NOMO-1 treated with dmso at 0.1 percent for 144 hours (cell line): ENCODE measurements at regions not wholly inside any gene's neighbourhood (a gene's known extent, or its start where the extent isn't known, plus 50 kb on each side); places are given as distances from the start of the nearest gene placed in this dataset.
"Not testable (repeated sequence)": the region's sequence is repeated elsewhere in the genome, so short reads cannot be mapped to it uniquely, and the experiment has no call there.

Experiments used
- DNase-seq: peaks from one replicate; lab custom pipeline; 2025; ENCODE audit not compliant: unreplicated experiment; lab: John Stamatoyannopoulos, UW

DNA sequence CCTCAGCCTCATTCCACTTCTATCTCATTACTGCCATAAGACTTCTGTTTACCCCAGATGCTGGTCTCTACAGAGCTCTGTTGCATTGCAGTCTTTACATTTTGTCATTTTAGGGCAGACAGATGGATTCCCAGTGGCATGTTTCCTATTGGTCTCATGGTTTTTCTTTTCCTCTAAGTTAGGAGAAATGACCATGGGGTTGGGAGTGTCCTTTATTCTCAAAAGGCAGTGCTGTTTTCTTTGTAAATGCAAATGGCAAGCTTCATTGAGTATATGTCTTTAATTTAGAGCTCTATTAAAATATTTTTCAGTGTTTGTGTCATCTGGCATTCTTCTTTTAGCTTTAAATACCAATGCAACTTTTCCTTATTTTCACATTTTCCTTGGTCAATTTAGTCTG, 57.0 kb downstream of the MSTN start:
- DNase-seq = no peak

GRCh38 chr2:189999661-190000060, 62.9 kb downstream of the MSTN start:
- DNase-seq = no peak

- not testable (repeated sequence) for DNase-seq
These were observed 63.9 kb downstream of the MSTN start for GRCh38 chr2:189998665-189999064.

- no peak for DNase-seq
These were observed 65.5 kb downstream of the MSTN start for GRCh38 chr2:189997016-189997415.

DNA sequence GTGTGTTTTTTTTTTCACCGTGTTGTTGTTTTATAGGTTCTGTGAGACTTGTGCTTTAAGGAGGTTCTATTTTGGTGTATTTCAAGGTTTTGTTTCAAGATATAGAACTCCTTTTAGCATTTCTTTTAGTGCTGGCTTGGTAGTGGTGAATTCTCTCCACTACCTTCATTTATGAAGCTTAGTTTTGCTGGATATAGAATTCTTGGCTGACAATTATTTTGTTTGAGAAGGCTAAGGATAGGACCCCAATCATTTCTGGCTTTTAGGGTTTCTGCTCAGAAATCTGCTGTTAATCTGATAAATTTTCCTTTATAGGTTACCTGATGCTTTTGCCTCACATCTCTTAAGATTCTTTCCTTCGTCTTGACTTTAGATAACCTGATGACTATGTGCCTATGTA, 66.8 kb downstream of the MSTN start:
- no peak for DNase-seq

DNA sequence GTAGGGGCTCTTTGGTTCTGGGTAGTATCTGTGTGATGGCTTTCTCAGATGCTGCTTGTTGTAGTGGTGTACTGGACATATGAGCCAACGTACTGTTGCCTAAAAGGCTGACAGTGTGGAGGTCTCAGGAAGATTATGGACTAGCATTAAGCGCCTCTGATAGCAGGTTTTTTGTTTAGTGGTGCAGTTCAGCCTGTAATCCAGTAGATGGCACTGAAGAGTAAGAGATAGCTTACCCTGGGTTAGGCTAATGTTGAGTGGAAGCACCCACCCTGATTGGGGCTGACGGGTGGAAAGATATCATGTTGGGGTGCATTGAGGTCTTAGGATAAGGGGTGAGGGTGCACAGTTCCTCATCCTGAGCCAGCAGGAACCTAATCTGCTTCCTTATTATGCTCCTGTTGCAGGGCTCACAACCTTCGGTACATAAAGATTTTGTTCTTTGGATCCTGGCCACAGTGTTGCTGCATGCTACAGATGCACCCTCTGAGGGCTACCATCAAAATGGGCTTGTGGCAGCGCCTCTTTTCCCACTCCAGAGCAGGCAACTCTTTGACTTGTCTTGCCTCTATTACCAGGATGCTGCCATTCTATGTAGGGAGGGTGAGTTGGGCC, 79.6 kb downstream of the MSTN start:
- no peak for DNase-seq

DNA sequence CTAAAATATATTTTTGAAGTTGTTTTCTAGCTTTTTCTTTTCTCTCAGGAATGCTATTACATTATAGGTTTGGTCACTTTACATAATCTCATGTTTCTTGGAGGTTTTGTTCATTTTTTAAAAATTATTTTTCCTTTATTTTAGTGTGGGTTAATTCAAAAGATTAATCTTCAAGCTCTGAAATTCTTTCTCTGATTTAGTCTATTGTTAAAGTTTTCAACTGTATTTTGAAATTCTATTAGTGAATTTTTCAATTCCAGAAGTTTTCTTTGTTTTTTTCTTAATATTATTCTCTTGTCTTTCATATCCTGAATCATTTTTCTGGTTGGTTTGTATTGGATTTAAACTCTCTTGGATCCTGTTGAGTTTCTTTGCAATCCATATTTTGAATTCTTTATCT, 80.4 kb downstream of the MSTN start:
- DNase-seq = no peak

GRCh38 chr2:189976488-189976887, 86.0 kb downstream of the MSTN start:
- DNase-seq = not testable (repeated sequence)

GRCh38 chr2:189960346-189960745, 102.2 kb downstream of the MSTN start:
- DNase-seq = no peak

- no peak for DNase-seq
These were observed 103.1 kb downstream of the MSTN start for GRCh38 chr2:189959450-189959849.

- DNase-seq = no peak
These were observed 107.5 kb downstream of the MSTN start for GRCh38 chr2:189954989-189955388.

GRCh38 chr2:189952536-189953109, 109.9 kb downstream of the MSTN start:
- DNase-seq = peak; percentile 49

DNA sequence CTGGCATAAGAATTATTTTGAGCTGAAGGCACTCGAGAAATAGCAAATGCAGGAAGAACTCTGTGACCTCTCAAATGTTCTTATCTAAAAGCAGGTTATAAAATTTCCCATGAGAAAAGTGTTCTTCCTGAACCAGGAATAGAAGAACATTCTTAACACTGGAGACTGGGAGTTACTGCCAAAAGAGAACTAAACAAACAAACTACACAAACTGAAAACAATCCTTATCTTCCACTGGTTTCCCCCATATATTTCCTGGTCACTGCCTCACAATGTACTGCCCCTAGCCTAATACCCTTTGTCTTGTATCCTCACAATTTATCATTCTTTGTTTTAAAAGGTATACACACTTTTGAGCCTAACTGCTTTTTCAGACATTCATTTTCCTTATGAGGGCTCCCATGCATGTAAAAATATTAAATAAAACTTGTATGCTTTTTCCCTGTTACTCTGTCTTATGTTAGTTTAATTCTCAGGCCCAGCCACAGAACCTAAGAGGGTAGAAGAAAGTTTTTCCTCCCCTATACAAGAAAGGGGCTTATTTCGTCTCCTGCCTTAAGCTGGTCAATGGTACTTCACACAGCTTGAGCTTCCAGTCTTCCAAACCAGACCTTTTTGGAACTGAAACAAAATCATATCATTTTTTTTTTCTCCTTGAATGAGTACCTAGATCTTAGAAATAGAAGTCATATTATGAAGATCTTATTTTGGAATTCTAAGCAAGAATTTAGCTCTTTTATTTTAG, 110.6 kb downstream of the MSTN start:
- no peak for DNase-seq

DNA sequence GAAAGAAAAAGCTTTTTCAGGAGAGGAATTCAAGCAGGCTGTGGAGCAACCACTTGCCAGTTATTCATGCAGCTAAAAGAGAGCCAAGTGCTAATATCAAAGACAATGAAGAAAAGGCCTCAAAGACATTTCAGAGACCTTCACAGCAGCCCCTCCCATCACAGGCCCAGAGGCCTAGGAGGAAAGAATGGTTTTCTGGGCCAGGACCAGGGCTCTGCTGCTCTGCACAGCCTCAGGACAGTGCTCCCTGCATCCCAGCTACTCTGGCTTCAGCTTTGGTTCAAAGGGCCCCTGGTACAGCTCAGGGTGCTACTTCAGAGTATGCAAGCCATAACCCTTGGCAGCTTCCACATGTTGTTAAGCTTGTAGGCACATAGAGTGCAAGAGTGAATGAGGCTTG, 119.5 kb downstream of the MSTN start:
- DNase-seq = no peak

DNA sequence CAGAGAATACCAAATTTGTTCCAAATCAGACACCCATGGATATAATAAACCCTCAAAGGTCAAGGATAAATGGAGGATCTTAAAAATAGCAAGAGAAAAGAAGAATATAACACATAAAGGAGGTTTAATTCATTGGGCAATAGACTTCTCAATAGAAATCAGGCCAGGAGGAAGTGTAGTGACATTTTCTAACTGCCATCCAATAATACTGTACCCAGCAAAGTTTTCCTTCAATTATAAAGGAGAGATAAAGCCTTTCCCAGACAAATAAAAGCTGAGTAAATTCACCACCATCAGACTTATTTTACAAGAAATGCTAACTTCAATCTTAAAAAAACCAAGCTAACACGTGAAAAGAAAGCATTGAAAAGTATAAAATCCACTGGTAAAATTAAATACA, 121.6 kb downstream of the MSTN start:
- DNase-seq = no peak

GRCh38 chr2:189937691-189938090, 124.8 kb downstream of the MSTN start:
- no peak for DNase-seq

DNA sequence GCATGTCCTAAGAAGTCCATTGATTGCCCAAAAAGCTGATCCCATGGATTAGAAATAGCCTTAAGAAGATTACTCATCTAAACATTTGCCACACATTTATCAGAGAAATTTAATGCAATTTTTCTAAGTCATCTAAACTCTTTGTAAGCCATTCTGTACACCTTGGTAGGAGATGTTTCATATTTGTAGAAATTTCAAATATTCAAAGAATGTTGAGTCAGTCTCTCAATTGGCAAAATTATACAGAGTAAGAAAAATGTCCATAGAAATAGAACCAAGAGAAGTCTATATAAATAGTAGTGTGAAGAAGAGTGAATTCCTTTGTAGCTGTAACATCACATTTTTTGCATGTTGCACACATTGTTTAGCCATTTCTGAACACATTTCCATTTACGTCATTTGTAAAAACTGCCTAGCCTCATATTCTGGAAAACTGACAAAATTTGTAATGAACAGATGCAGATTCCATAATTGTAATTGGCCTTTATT, 128.6 kb downstream of the MSTN start:
- DNase-seq = no peak

- DNase-seq = no peak
These were observed 129.5 kb downstream of the MSTN start for GRCh38 chr2:189933041-189933440.

DNA sequence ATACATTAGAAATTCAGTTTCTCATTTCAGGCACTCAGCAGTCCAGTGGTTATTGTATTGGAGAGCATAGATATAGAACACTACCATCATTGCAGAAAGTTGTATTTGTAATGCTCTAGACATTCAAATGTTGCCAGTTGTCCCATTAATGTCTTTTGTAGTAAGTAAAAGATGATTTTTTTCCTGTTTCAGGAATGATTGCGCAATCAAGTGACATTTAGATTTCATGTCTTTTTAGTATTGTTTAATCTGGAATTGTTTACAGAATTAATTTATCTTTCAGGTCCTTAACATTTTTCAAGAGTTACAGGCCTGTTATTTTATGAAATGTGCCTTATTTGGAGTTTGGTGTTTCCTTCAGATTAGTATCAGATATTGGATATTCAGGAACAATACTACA, 134.7 kb downstream of the MSTN start:
- DNase-seq = no peak
